H1 (cell line): ENCODE measurements at regions not wholly inside any gene's neighbourhood (a gene's known extent, or its start where the extent isn't known, plus 50 kb on each side); places are given as distances from the start of the nearest gene placed in this dataset.

Source experiments
- CTCF ChIA-PET: fragments of 300-600 bp; sonication (Branson Sonifier 250); formaldehyde crosslinking; loops from one replicate; lab custom pipeline; 2021; ENCODE audit not compliant: partially characterized antibody; lab: Charles Lee
- POLR2A ChIA-PET: fragments of 300-600 bp; sonication (Branson Sonifier 250); formaldehyde crosslinking; loops from one replicate; lab custom pipeline; 2021; ENCODE audit warnings: inconsistent platforms; ENCODE audit not compliant: partially characterized antibody; lab: Charles Lee
- DNase-seq, 2 experiments: peaks; one replicate each; pipeline versions ENCODE4 v3.0.0 to v3.0.0-alpha.2; 2010 to 2022; ENCODE audit warnings: low spot score in 2 of 2, low read depth in 1 of 2, mixed read lengths in 1 of 2
- FAIRE-seq: peaks from 2 replicates; lab custom pipeline; 2011; peaks lifted over from hg19 to GRCh38; lab: Jason Lieb, UNC
- H2AFZ ChIP-seq: 2 replicates; pipeline ENCODE4 v1.8.1; 2012; ENCODE audit warnings: low read length, inconsistent platforms
- H2AK5ac ChIP-seq: 2 replicates; pipeline ENCODE4 v1.6.1; 2013; ENCODE audit warnings: low read depth, low read length
- H2BK120ac ChIP-seq: replicated peaks from 2 replicates; pipeline ENCODE3; 2013; ENCODE audit warnings: low read depth, low read length, inconsistent platforms
- H2BK12ac ChIP-seq: 2 replicates; pipeline ENCODE4 v1.6.1; 2013; ENCODE audit warnings: low read depth, low read length
- H2BK15ac ChIP-seq: 2 replicates; pipeline ENCODE4 v1.6.1; 2013; ENCODE audit warnings: low read length
- H2BK20ac ChIP-seq: 2 replicates; pipeline ENCODE4 v1.6.1; 2013; ENCODE audit warnings: low read length
- H2BK5ac ChIP-seq: 2 replicates; pipeline ENCODE4 v1.6.1; 2013; ENCODE audit warnings: low read depth, low read length
- H3K14ac ChIP-seq: 2 replicates; pipeline ENCODE4 v1.6.1; 2013; ENCODE audit warnings: inconsistent platforms; ENCODE audit not compliant: insufficient read length
- H3K18ac ChIP-seq: 2 replicates; pipeline ENCODE4 v1.6.1; 2013; ENCODE audit warnings: low read length; ENCODE audit errors: extremely low read depth
- H3K23ac ChIP-seq: 2 replicates; pipeline ENCODE4 v1.6.1; 2013; ENCODE audit warnings: inconsistent platforms; ENCODE audit not compliant: insufficient read length
- H3K23me2 ChIP-seq: 2 replicates; pipeline ENCODE4 v1.6.1; 2013; ENCODE audit warnings: low read depth, low read length
- H3K27ac ChIP-seq: 2 replicates; pipeline ENCODE4 v1.6.1; 2011; ENCODE audit warnings: low read depth, low read length, inconsistent platforms
- H3K27me3 ChIP-seq, 4 experiments: replicated peaks in 1 of 4; 1 replicate in 1 of 4; 2 replicates in 3 of 4; pipeline versions ENCODE4 v1.6.1 to v1.8.1; 2011 to 2013; ENCODE audit warnings: low read length in 3 of 4, mild to moderate bottlenecking in 3 of 4, inconsistent platforms in 2 of 4, mixed read lengths in 2 of 4, moderate library complexity in 1 of 4; ENCODE audit not compliant: control insufficient read depth in 3 of 4, insufficient read depth in 3 of 4; ENCODE audit errors: extremely low read depth in 1 of 4
- H3K36me3 ChIP-seq, 4 experiments: 2 replicates each; pipeline versions ENCODE4 v1.6.1 to v1.8.1; 2011 to 2013; ENCODE audit warnings: mild to moderate bottlenecking in 4 of 4, low read length in 3 of 4, moderate library complexity in 2 of 4, control low read depth in 1 of 4, inconsistent platforms in 1 of 4; ENCODE audit not compliant: insufficient read depth in 4 of 4, control insufficient read depth in 2 of 4
- H3K4ac ChIP-seq: replicated peaks from 2 replicates; pipeline ENCODE3; 2013; ENCODE audit warnings: low read length, low read depth, mixed read lengths, inconsistent platforms; ENCODE audit not compliant: insufficient read length
- H3K4me1 ChIP-seq, 4 experiments: replicated peaks in 1 of 4; 1 replicate in 1 of 4; 2 replicates in 3 of 4; pipeline versions ENCODE4 v1.6.1 to v1.8.1; 2011 to 2013; ENCODE audit warnings: low read length in 3 of 4, inconsistent platforms in 2 of 4, mixed read lengths in 1 of 4; ENCODE audit not compliant: insufficient read depth in 4 of 4, control insufficient read depth in 3 of 4
- H3K4me2 ChIP-seq, 2 experiments: 2 replicates each; pipeline versions ENCODE4 v1.6.1 to v1.8.1; 2011 to 2013; ENCODE audit warnings: low read depth in 2 of 2, low read length in 2 of 2, control low read depth in 1 of 2, inconsistent platforms in 1 of 2, mild to moderate bottlenecking in 1 of 2; ENCODE audit not compliant: insufficient read depth in 1 of 2
- H3K4me3 ChIP-seq, 4 experiments: fragments of 200-600, 300-600 bp in 1 of 4; sonication (generic), shearing (Covaris generic), sonication (Bioruptor Twin) in 1 of 4; 2 replicates each; pipeline versions ENCODE4 v1.5.1 to v1.8.1; 2011 to 2016; ENCODE audit warnings: low read length in 4 of 4, low read depth in 3 of 4, control low read depth in 2 of 4, inconsistent platforms in 2 of 4, mild to moderate bottlenecking in 2 of 4, mixed read lengths in 1 of 4, moderate library complexity in 1 of 4; ENCODE audit not compliant: insufficient read depth in 2 of 4; ENCODE audit errors: extremely low read depth in 1 of 4
- H3K56ac ChIP-seq: replicated peaks from 2 replicates; pipeline ENCODE3; 2013; ENCODE audit warnings: low read depth, mild to moderate bottlenecking, mixed read lengths, low read length, inconsistent platforms; ENCODE audit not compliant: insufficient read length
- H3K79me1 ChIP-seq: 2 replicates; pipeline ENCODE4 v1.6.1; 2013; ENCODE audit warnings: low read depth, low read length, control low read depth
- H3K79me2 ChIP-seq, 2 experiments: 2 replicates each; pipeline versions ENCODE4 v1.6.1 to v1.8.1; 2012 to 2013; ENCODE audit warnings: low read length in 2 of 2, mild to moderate bottlenecking in 2 of 2, inconsistent platforms in 1 of 2; ENCODE audit not compliant: insufficient read depth in 2 of 2, control insufficient read depth in 1 of 2
- H3K9ac ChIP-seq, 4 experiments: replicated peaks in 1 of 4; 1 replicate in 1 of 4; 2 replicates in 3 of 4; pipeline versions ENCODE4 v1.6.1 to v1.8.1; 2011 to 2013; ENCODE audit warnings: low read depth in 3 of 4, low read length in 3 of 4, control low read depth in 2 of 4, mild to moderate bottlenecking in 2 of 4, moderate library complexity in 2 of 4, inconsistent platforms in 1 of 4; ENCODE audit errors: extremely low read depth in 1 of 4
- H3K9me3 ChIP-seq, 2 experiments: 2 replicates each; pipeline versions ENCODE4 v1.6.1 to v1.8.1; 2012 to 2013; ENCODE audit warnings: mild to moderate bottlenecking in 2 of 2, moderate library complexity in 2 of 2, control low read depth in 1 of 2, inconsistent platforms in 1 of 2, low read depth in 1 of 2, low read length in 1 of 2, mixed read lengths in 1 of 2; ENCODE audit not compliant: insufficient read depth in 2 of 2
- H4K20me1 ChIP-seq, 2 experiments: replicated peaks in 1 of 2; 2 replicates each; pipeline versions ENCODE3 to v1.8.1; 2011 to 2013; ENCODE audit warnings: inconsistent platforms in 2 of 2, low read length in 2 of 2, mild to moderate bottlenecking in 1 of 2; ENCODE audit not compliant: insufficient read depth in 2 of 2, control insufficient read depth in 1 of 2
- H4K5ac ChIP-seq: 2 replicates; pipeline ENCODE4 v1.6.1; 2013; ENCODE audit warnings: low read length, low read depth, mixed read lengths, inconsistent platforms; ENCODE audit not compliant: insufficient read length
- H4K8ac ChIP-seq: 2 replicates; pipeline ENCODE4 v1.8.0; 2013; ENCODE audit warnings: mild to moderate bottlenecking, moderate library complexity, low read length, inconsistent platforms; ENCODE audit not compliant: insufficient read depth; ENCODE audit errors: extremely low read depth
- H4K91ac ChIP-seq: replicated peaks from 2 replicates; pipeline ENCODE3; 2013; ENCODE audit warnings: low read length, mixed read lengths, inconsistent platforms; ENCODE audit not compliant: insufficient read length
- CBX8 ChIP-seq: fragments of 300-800, 300-1000 bp; sonication (generic); IDR thresholded peaks from 2 replicates; pipeline ENCODE4 v1.7.1; 2016; ENCODE audit warnings: low read depth, low read length, borderline replicate concordance
- E2F6 ChIP-seq: IDR thresholded peaks from 2 replicates; pipeline ENCODE4 v1.6.1; 2012; ENCODE audit warnings: inconsistent platforms
- FOSL1 ChIP-seq: IDR thresholded peaks from 2 replicates; pipeline ENCODE4 v1.6.1; 2011; ENCODE audit warnings: mild to moderate bottlenecking, low read depth, low read length, moderate library complexity; ENCODE audit not compliant: insufficient read depth
- HDAC6 ChIP-seq: IDR thresholded peaks from one replicate; pipeline ENCODE4 v1.7.1; 2012; ENCODE audit warnings: low read depth, mild to moderate bottlenecking, inconsistent platforms, low read length, moderate library complexity
- SIX5 ChIP-seq: IDR thresholded peaks from 2 replicates; pipeline ENCODE4 v1.6.1; 2011; ENCODE audit warnings: mild to moderate bottlenecking, low read depth, low read length
- TAF1 ChIP-seq: IDR thresholded peaks from 2 replicates; pipeline ENCODE4 v1.6.1; 2011; ENCODE audit warnings: mild to moderate bottlenecking, low read depth, low read length
- TEAD4 ChIP-seq: IDR thresholded peaks from 2 replicates; pipeline ENCODE4 v1.6.1; 2012; ENCODE audit warnings: low read depth, low read length, inconsistent platforms, mixed read lengths
- USF2 ChIP-seq: IDR thresholded peaks from 2 replicates; pipeline ENCODE4 v1.6.1; 2011; ENCODE audit warnings: low read length, improper control_type of control experiment
- ZNF274 ChIP-seq: IDR thresholded peaks from 2 replicates; pipeline ENCODE4 v1.7.0; 2012; ENCODE audit warnings: low read length, borderline replicate concordance; ENCODE audit errors: extremely low read depth
- WGBS, 2 experiments: shearing (Covaris generic) in 1 of 2; methylation state at CpG; one replicate each; pipeline versions ENCODE4 v1.1.6 to v1.1.7; 2013 to 2015; ENCODE audit warnings: low lambda C conversion rate in 2 of 2, mixed read lengths in 2 of 2, inconsistent platforms in 1 of 2, low coverage in 1 of 2, missing lambda C conversion rate in 1 of 2; ENCODE audit not compliant: insufficient replicate concordance in 2 of 2, insufficient coverage in 1 of 2, insufficient read length in 1 of 2; ENCODE audit errors: extremely low coverage in 1 of 2, missing lambda C conversion rate in 1 of 2; 5-methylcytosine and 5-hydroxymethylcytosine counted together
- TF ChIP-seq, protein P1 (sequence below): IDR thresholded peaks from 2 replicates; pipeline ENCODE4 v1.6.1; 2011; ENCODE audit warnings: low read depth, mild to moderate bottlenecking, low read length; ENCODE audit not compliant: insufficient read depth

DNA sequence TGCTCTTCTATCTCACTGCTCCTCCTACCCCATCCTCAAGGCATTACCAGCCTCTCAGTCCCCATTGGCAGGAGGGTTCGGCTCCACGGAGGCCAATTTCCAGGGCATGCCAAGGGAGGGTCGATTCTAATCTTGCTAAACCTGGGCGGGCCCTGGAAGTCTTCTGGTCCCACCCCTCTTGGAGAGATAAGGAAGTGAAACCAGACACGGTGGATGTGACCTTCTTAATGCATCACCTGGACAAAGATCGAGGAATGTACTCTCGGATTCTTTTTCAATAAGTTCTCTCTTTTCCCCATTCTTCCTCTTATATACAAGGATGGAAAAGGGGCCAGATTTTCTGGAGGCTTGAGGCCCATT lies 112.2 kb upstream of the ARMC2 start:
- H3K79me1 ChIP-seq: no peaks in the 10 kb centered on the region
- H2AK5ac ChIP-seq: no peak overlapping the region
- H3K36me3 ChIP-seq: no peaks in the 10 kb centered on the region
- H3K79me2 ChIP-seq: no peaks in the 10 kb centered on the region
- no peak overlapping the region for H3K27ac ChIP-seq
- H4K8ac ChIP-seq: no peak overlapping the region
- no peaks in the 10 kb centered on the region for H4K20me1 ChIP-seq
- peaks cover 0 to 4% (median 4%) of the 10 kb centered on the region in 4 experiments; a peak in 3 of 7 replicates for H3K27me3 ChIP-seq
- H3K18ac ChIP-seq: no peak overlapping the region
- no peak overlapping the region for H2BK15ac ChIP-seq
- no peak overlapping the region for H3K4ac ChIP-seq
- no peak overlapping the region for H2BK12ac ChIP-seq
- no peak overlapping the region for H3K23ac ChIP-seq
- CTCF ChIA-PET: interaction anchor here (1.0 kb wide), 1 partner anchor 135 kb away, joined by 3 read pairs; no protein-coding TSS in a partner anchor
- no peak overlapping the region for H3K56ac ChIP-seq
- peak overlapping the region; percentile 68 for H4K91ac ChIP-seq
- WGBS, 2 experiments: 76% methylated on average over 7 of the region's 7 CpGs; no CpG with 5 or more reads in 1 of the 2 experiments
- H3K4me3 ChIP-seq: no peak overlapping the region
- no peaks in the 10 kb centered on the region for H3K9me3 ChIP-seq
- no peak overlapping the region for H2BK120ac ChIP-seq
- H3K9ac ChIP-seq: no peak overlapping the region
- H3K14ac ChIP-seq: no peak overlapping the region
- no peak overlapping the region for H2BK5ac ChIP-seq
- H3K4me2 ChIP-seq: no peak overlapping the region
- POLR2A ChIA-PET: interaction anchor here (1.2 kb wide), 1 partner anchor 178 kb away, joined by 3 read pairs; no protein-coding TSS in a partner anchor
- no peaks in the 10 kb centered on the region; the same call in 1 of the 2 replicates for H3K23me2 ChIP-seq
- 0 out of 2 replicates have a peak overlapping the region, but pooled peaks have one; percentile 44 for H2BK20ac ChIP-seq
- TF ChIP-seq TEAD4 (no peak), USF2 (no peak), TAF1 (no peak), HDAC6 (no peak), E2F6 (no peak), SIX5 (no peak), ZNF274 (no peak), CBX8 (no peak), FOSL1 (no peak)
- TF ChIP-seq, protein P1, sequence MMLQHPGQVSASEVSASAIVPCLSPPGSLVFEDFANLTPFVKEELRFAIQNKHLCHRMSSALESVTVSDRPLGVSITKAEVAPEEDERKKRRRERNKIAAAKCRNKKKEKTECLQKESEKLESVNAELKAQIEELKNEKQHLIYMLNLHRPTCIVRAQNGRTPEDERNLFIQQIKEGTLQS: no peak
- no peak overlapping the region for H4K5ac ChIP-seq
- FAIRE-seq: no peak
- no peak overlapping the region for H2AFZ ChIP-seq
- no peak for DNase-seq
- H3K4me1 ChIP-seq: peaks cover 4 to 15% (median 11%) of the 10 kb centered on the region in 4 experiments
